Tongue (tissue), 1 donor: ENCODE measurements at regions not wholly inside any gene's neighbourhood (a gene's known extent, or its start where the extent isn't known, plus 50 kb on each side); places are given as distances from the start of the nearest gene placed in this dataset.

Experiments used
- DNase-seq: peaks from one replicate; pipeline ENCODE4 v3.0.0-alpha.2; 2015

- DNase-seq, result no peak
Observed at GRCh38 chr11:115925568-115926090, 421.4 kb upstream of the CADM1 start.

- DNase-seq, result no peak
Observed at GRCh38 chr11:115924744-115925567, 420.7 kb upstream of the CADM1 start.

GRCh38 chr11:115922876-115923275, 418.7 kb upstream of the CADM1 start:
- no peak for DNase-seq

GRCh38 chr11:115921986-115922385, 417.8 kb upstream of the CADM1 start:
- no peak for DNase-seq

- no peak for DNase-seq
Observed at GRCh38 chr11:115921540-115921939, 417.3 kb upstream of the CADM1 start.

GRCh38 chr11:115920841-115921480, 416.7 kb upstream of the CADM1 start:
- no peak for DNase-seq

- DNase-seq, result peak; percentile 20
Observed at GRCh38 chr11:115920092-115920461, 415.9 kb upstream of the CADM1 start.

- no peak for DNase-seq
Observed at GRCh38 chr11:115919341-115920091, 415.3 kb upstream of the CADM1 start.

- no peak for DNase-seq
Observed at GRCh38 chr11:115918576-115918975, 414.4 kb upstream of the CADM1 start.

GRCh38 chr11:115916608-115917007, 412.4 kb upstream of the CADM1 start:
- no peak for DNase-seq

GRCh38 chr11:115912484-115912945, 408.3 kb upstream of the CADM1 start:
- peak; percentile 32 for DNase-seq

- DNase-seq, result peak; percentile 81
Observed at GRCh38 chr11:115911613-115912346, 407.6 kb upstream of the CADM1 start.

GRCh38 chr11:115910379-115910778, 406.2 kb upstream of the CADM1 start:
- no peak for DNase-seq

- no peak for DNase-seq
Observed at GRCh38 chr11:115906171-115906570, 402.0 kb upstream of the CADM1 start.

GRCh38 chr11:115905341-115906000, 401.3 kb upstream of the CADM1 start:
- no peak for DNase-seq

GRCh38 chr11:115903179-115903578, 399.0 kb upstream of the CADM1 start:
- no peak for DNase-seq

GRCh38 chr11:115901069-115901468, 396.9 kb upstream of the CADM1 start:
- DNase-seq, result no peak

- no peak for DNase-seq
Observed at GRCh38 chr11:115900111-115900510, 395.9 kb upstream of the CADM1 start.

- DNase-seq, result no peak
Observed at GRCh38 chr11:115897707-115898106, 393.5 kb upstream of the CADM1 start.

- no peak for DNase-seq
Observed at GRCh38 chr11:115896084-115896483, 391.9 kb upstream of the CADM1 start.

GRCh38 chr11:115895594-115895993, 391.4 kb upstream of the CADM1 start:
- DNase-seq, result no peak

GRCh38 chr11:115894176-115894575, 390.0 kb upstream of the CADM1 start:
- DNase-seq, result no peak
